DND-41 (cell line): ENCODE measurements at regions not wholly inside any gene's neighbourhood (a gene's known extent, or its start where the extent isn't known, plus 50 kb on each side); places are given as distances from the start of the nearest gene placed in this dataset.

Experiments used
- ATAC-seq: fragments of 200-7000 bp; cut with Tn5 transposase; 3 replicates; pipeline ENCODE4 v1.9.1; 2021; ENCODE audit warnings: low read depth; ENCODE audit not compliant: insufficient read depth
- DNase-seq: peaks from one replicate; pipeline ENCODE4 v3.0.0-alpha.2; 2020
- H2AFZ ChIP-seq: 2 replicates; pipeline ENCODE4 v1.6.0; 2012; ENCODE audit warnings: low read depth, low read length
- H3K27ac ChIP-seq: 2 replicates; pipeline ENCODE4 v1.5.1; 2012; ENCODE audit warnings: low read length, inconsistent platforms
- H3K27me3 ChIP-seq: fragments of 200-600 bp; sonication (generic); 2 replicates; pipeline ENCODE4 v1.6.0; 2012; ENCODE audit warnings: low read length, mild to moderate bottlenecking, inconsistent platforms; ENCODE audit not compliant: insufficient read depth, poor library complexity
- H3K36me3 ChIP-seq: 2 replicates; pipeline ENCODE4 v1.5.1; 2012; ENCODE audit warnings: low read length, inconsistent platforms; ENCODE audit not compliant: insufficient read depth
- H3K4me1 ChIP-seq: 2 replicates; pipeline ENCODE4 v1.5.1; 2012; ENCODE audit warnings: mild to moderate bottlenecking, low read length; ENCODE audit not compliant: insufficient read depth
- H3K4me2 ChIP-seq: 2 replicates; pipeline ENCODE4 v1.6.0; 2012; ENCODE audit warnings: mild to moderate bottlenecking, moderate library complexity, low read length, inconsistent platforms; ENCODE audit not compliant: insufficient read depth
- H3K4me3 ChIP-seq, 2 experiments: fragments of 200-600 bp in 1 of 2; shearing (Covaris generic) in 1 of 2; 2 replicates each; pipeline ENCODE4 v1.5.1; 2012 to 2016; ENCODE audit warnings: inconsistent platforms in 2 of 2, low read length in 2 of 2, mild to moderate bottlenecking in 2 of 2, low read depth in 1 of 2, moderate library complexity in 1 of 2
- H3K79me2 ChIP-seq: 2 replicates; pipeline ENCODE4 v1.6.0; 2012; ENCODE audit warnings: low read length, inconsistent platforms; ENCODE audit not compliant: insufficient read depth
- H3K9ac ChIP-seq: 2 replicates; pipeline ENCODE4 v1.6.0; 2012; ENCODE audit warnings: low read depth, mild to moderate bottlenecking, inconsistent platforms, low read length, moderate library complexity
- H3K9me3 ChIP-seq: 2 replicates; pipeline ENCODE4 v1.5.1; 2012; ENCODE audit warnings: low read length, moderate library complexity, mild to moderate bottlenecking, inconsistent platforms; ENCODE audit not compliant: insufficient read depth, severe bottlenecking
- H4K20me1 ChIP-seq: 2 replicates; pipeline ENCODE4 v1.6.0; 2012; ENCODE audit warnings: low read length; ENCODE audit not compliant: insufficient read depth
- EZH2 ChIP-seq: IDR thresholded peaks from 3 replicates; pipeline ENCODE4 v1.6.1; 2012; ENCODE audit warnings: borderline replicate concordance, low read depth, mild to moderate bottlenecking, moderate library complexity, low read length, inconsistent platforms; ENCODE audit not compliant: severe bottlenecking
- TF ChIP-seq, protein P1 (sequence below): IDR thresholded peaks from 2 replicates; pipeline ENCODE4 v1.5.1; 2012; ENCODE audit warnings: borderline replicate concordance, low read length, moderate library complexity, mild to moderate bottlenecking; ENCODE audit not compliant: poor library complexity, severe bottlenecking; ENCODE audit errors: extremely low read depth

DNA sequence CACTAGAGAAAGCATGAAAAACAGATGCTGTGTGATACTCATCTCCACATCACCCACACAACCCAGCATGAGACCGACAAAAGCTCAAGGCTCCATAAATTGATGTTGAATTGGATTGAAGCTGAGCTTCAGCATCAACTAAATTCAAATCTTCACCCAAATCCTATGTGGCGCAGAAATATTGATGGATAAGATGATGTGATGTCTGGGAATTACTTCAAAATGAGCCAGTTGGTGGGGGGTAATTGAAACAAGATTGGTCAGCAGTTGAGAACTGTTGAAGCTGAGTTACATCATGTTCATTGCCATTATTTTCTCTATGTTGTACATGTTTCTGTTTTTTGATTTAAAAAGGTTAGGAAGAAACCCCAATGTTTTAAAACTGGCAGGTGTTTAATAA lies 166.5 kb upstream of the STS start:
- H3K4me2 ChIP-seq, result no peak overlapping the region
- no peaks in the 10 kb centered on the region for H4K20me1 ChIP-seq
- no peak overlapping the region for H3K4me3 ChIP-seq
- no peaks in the 10 kb centered on the region for H3K79me2 ChIP-seq
- H3K27me3 ChIP-seq, result no peaks in the 10 kb centered on the region
- DNase-seq (no peak), ATAC-seq (no peak)
- no peaks in the 10 kb centered on the region for H3K4me1 ChIP-seq
- TF ChIP-seq EZH2, result no peak
- TF ChIP-seq, protein P1, sequence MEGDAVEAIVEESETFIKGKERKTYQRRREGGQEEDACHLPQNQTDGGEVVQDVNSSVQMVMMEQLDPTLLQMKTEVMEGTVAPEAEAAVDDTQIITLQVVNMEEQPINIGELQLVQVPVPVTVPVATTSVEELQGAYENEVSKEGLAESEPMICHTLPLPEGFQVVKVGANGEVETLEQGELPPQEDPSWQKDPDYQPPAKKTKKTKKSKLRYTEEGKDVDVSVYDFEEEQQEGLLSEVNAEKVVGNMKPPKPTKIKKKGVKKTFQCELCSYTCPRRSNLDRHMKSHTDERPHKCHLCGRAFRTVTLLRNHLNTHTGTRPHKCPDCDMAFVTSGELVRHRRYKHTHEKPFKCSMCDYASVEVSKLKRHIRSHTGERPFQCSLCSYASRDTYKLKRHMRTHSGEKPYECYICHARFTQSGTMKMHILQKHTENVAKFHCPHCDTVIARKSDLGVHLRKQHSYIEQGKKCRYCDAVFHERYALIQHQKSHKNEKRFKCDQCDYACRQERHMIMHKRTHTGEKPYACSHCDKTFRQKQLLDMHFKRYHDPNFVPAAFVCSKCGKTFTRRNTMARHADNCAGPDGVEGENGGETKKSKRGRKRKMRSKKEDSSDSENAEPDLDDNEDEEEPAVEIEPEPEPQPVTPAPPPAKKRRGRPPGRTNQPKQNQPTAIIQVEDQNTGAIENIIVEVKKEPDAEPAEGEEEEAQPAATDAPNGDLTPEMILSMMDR, result no peak
- H2AFZ ChIP-seq, result no peak overlapping the region
- H3K9ac ChIP-seq, result no peak overlapping the region
- peaks cover 21% of the 10 kb centered on the region for H3K36me3 ChIP-seq
- no peaks in the 10 kb centered on the region for H3K9me3 ChIP-seq
- no peak overlapping the region for H3K27ac ChIP-seq

DNA sequence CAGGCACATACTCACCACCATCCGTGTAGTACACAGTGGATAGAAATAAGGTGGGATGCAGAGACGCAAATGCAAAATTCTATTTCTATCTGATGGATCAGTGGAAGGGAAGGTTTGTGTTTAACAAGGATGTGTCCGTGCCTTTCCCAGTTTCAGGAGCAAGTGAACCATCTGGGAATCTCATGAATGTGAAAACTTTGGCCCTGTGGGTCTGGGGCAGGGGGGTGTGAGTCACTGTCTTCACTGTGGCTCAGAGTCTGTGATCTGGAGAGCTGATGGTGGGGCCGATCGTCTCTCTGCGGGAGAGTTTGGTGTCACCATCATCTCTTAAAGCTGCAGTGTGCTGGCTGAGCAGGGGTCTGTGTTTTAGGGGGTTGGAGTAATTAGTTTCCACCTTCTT lies 179.3 kb upstream of the STS start:
- ATAC-seq (no peak), DNase-seq (no peak)
- no peaks in the 10 kb centered on the region for H3K4me1 ChIP-seq
- H3K36me3 ChIP-seq, result no peaks in the 10 kb centered on the region
- no peak overlapping the region for H3K9ac ChIP-seq
- no peaks in the 10 kb centered on the region for H3K79me2 ChIP-seq
- H4K20me1 ChIP-seq, result no peaks in the 10 kb centered on the region
- no peaks in the 10 kb centered on the region for H3K27me3 ChIP-seq
- H3K4me3 ChIP-seq, result no peak overlapping the region
- TF ChIP-seq, protein P1, result no peak
- TF ChIP-seq EZH2, result no peak
- H3K9me3 ChIP-seq, result no peaks in the 10 kb centered on the region
- no peak overlapping the region for H2AFZ ChIP-seq
- H3K27ac ChIP-seq, result no peak overlapping the region
- H3K4me2 ChIP-seq, result no peak overlapping the region

DNA sequence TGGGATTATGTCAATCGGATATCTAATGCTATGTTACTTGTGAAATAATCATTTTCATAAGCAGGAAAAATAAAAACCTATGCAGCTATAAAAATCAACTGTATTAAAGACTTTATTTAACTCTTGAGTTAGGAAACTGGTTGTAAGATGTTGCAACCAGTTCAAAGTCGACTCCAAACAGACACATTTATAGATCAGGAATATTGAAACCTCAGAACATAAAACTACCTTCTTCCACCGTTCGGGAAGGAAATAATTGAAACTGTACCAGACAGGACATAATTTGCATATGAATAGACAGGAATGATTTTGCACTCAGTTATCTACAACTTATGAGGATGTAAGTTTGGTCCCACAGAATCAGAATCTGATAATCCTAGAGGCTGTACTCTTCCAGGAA lies 181.8 kb upstream of the STS start:
- H3K9me3 ChIP-seq, result no peaks in the 10 kb centered on the region
- no peak for ATAC-seq
- no peak for DNase-seq
- no peaks in the 10 kb centered on the region for H3K4me1 ChIP-seq
- H2AFZ ChIP-seq, result no peak overlapping the region
- H3K79me2 ChIP-seq, result no peaks in the 10 kb centered on the region
- H3K4me3 ChIP-seq, result no peak overlapping the region
- no peak overlapping the region for H3K4me2 ChIP-seq
- H4K20me1 ChIP-seq, result no peaks in the 10 kb centered on the region
- no peaks in the 10 kb centered on the region for H3K36me3 ChIP-seq
- H3K27ac ChIP-seq, result no peak overlapping the region
- no peaks in the 10 kb centered on the region for H3K27me3 ChIP-seq
- H3K9ac ChIP-seq, result no peak overlapping the region
- TF ChIP-seq, protein P1, result no peak
- TF ChIP-seq EZH2, result no peak

DNA sequence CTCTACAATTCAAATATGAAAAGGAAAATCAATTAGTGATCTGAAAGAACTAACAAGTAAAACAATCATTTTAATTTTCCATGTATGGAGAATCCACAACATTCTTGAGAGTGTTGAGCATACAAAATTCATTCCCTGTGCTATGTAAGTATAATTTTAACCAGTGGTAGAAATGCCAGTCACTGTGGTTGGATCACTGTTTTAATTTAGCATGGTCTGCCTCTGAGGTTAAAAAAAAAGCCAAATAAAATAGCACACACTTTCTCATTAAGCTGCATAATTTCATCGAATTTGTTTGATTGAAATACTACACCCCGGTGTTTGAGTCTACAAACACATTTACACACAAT lies 185.5 kb upstream of the STS start:
- no peaks in the 10 kb centered on the region for H3K9me3 ChIP-seq
- ATAC-seq, result no peak
- TF ChIP-seq EZH2, result no peak
- TF ChIP-seq, protein P1, result no peak
- no peak overlapping the region for H2AFZ ChIP-seq
- no peaks in the 10 kb centered on the region for H3K4me1 ChIP-seq
- no peaks in the 10 kb centered on the region for H3K79me2 ChIP-seq
- no peak for DNase-seq
- H3K4me3 ChIP-seq, result no peak overlapping the region
- no peaks in the 10 kb centered on the region for H3K36me3 ChIP-seq
- no peak overlapping the region for H3K9ac ChIP-seq
- H4K20me1 ChIP-seq, result no peaks in the 10 kb centered on the region
- H3K4me2 ChIP-seq, result no peak overlapping the region
- no peaks in the 10 kb centered on the region for H3K27me3 ChIP-seq
- no peak overlapping the region for H3K27ac ChIP-seq
